ENCODE measurements at regions not wholly inside any gene's neighbourhood (a gene's known extent, or its start where the extent isn't known, plus 50 kb on each side); places are given as distances from the start of the nearest gene placed in this dataset.

DNA sequence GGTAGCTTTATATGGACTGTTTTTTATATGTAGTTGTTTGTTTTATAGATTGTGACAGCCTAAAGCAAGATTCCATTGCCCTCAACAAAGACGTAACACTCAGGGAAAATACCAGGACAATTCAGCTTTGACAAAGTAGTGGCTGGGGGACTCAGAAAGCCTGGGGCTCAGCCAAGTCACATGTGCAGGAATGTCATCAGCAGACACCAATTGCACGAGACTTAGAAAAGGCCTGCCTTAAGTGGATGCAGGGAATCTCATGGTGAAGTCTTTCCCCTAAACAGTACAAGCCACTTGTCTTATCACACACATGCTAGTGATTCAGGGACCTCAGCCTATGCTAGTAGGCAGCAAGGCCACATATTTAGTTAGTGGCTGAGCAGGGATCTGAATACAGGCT lies 381.8 kb upstream of the THBS1 start:
- TF ChIP-seq CTCF (IDR thresholded peaks at IDR 0.05), result no peak
- TF ChIP-seq POLR2A (IDR thresholded peaks at IDR 0.05), result no peak
